Neural crest cell (in vitro differentiated cells): ENCODE measurements at regions not wholly inside any gene's neighbourhood (a gene's known extent, or its start where the extent isn't known, plus 50 kb on each side); places are given as distances from the start of the nearest gene placed in this dataset.
"Not testable (repeated sequence)": the region's sequence is repeated elsewhere in the genome, so short reads cannot be mapped to it uniquely, and the experiment has no call there.

Experiments
- DNase-seq: peaks from one replicate; pipeline ENCODE4 v3.0.0; 2021; ENCODE audit warnings: low read depth, mixed read lengths, low spot score
- H3K27ac Mint-ChIP-seq: one replicate; pipeline ENCODE4 v1.8.0; 2021; ENCODE audit warnings: mild to moderate bottlenecking, mixed read lengths; ENCODE audit not compliant: unreplicated experiment
- H3K27me3 Mint-ChIP-seq: 2 replicates; pipeline ENCODE4 v1.8.0; 2021; ENCODE audit warnings: low read depth, mild to moderate bottlenecking, mixed read lengths
- H3K36me3 Mint-ChIP-seq: 2 replicates; pipeline ENCODE4 v1.8.0; 2021; ENCODE audit warnings: low read depth, mild to moderate bottlenecking, mixed read lengths
- H3K4me1 Mint-ChIP-seq: 2 replicates; pipeline ENCODE4 v1.8.0; 2021; ENCODE audit warnings: mixed read lengths
- H3K4me3 Mint-ChIP-seq: one replicate; pipeline ENCODE4 v1.8.0; 2021; ENCODE audit warnings: mild to moderate bottlenecking, mixed read lengths
- H3K9me3 Mint-ChIP-seq: 2 replicates; pipeline ENCODE4 v1.8.0; 2021; ENCODE audit warnings: mixed read lengths
- TF ChIP-seq, protein P1 (sequence below): fragments of 200-600 bp; sonication (generic); conservative IDR thresholded peaks from 2 replicates; pipeline ENCODE4 v1.5.0; 2021; ENCODE audit warnings: antibody characterized with exemption, mild to moderate bottlenecking

DNA sequence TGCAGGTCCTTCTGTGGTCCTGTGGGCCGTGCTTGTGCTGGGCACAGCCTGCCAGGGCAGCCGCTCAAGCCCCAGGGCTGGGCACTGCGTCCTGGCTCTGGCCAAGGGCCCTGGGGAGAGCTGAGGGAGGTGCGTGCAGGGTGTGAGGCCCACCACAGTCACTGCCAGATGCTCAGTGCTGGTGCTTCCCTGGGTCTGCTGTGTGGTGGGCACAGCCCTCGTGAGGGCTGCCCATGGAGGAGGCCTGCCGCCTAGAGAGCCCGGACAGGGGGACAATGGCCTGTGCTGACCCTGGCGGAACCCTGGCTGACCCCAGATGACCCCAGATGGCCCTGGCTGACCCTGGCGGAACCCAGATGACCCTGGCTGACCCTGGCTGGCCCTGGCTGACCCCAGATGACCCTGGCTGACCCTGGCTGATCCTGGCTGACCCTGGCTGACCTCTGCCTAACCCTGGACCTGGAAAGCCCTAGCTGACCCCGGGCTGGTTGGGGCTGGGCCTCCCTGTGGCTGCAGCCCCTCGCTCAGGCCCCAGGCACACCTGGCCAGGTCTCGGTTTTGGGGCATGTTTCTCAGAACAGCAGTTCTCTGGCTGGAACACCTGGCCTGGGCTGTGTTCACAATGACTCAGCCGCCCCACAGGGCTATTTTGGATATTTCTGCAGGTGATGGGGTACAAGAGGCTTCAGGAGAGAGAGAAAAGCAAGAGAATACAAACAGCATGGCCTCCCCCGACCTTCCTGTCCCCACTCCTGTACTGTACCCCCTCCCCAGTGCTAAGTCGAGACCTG, 55.4 kb downstream of the TMEM121 start:
- Mint-ChIP-seq H3K36me3 (peaks cover 26% of the 10 kb centered on the region), H3K9me3 (peaks cover 25% of the 10 kb centered on the region), H3K4me1 (no peaks in the 10 kb centered on the region), H3K27ac (no peak overlapping the region), H3K4me3 (no peak overlapping the region), H3K27me3 (no peaks in the 10 kb centered on the region)
- TF ChIP-seq, protein P1, sequence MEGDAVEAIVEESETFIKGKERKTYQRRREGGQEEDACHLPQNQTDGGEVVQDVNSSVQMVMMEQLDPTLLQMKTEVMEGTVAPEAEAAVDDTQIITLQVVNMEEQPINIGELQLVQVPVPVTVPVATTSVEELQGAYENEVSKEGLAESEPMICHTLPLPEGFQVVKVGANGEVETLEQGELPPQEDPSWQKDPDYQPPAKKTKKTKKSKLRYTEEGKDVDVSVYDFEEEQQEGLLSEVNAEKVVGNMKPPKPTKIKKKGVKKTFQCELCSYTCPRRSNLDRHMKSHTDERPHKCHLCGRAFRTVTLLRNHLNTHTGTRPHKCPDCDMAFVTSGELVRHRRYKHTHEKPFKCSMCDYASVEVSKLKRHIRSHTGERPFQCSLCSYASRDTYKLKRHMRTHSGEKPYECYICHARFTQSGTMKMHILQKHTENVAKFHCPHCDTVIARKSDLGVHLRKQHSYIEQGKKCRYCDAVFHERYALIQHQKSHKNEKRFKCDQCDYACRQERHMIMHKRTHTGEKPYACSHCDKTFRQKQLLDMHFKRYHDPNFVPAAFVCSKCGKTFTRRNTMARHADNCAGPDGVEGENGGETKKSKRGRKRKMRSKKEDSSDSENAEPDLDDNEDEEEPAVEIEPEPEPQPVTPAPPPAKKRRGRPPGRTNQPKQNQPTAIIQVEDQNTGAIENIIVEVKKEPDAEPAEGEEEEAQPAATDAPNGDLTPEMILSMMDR = no peak
- DNase-seq = peak; percentile 5

DNA sequence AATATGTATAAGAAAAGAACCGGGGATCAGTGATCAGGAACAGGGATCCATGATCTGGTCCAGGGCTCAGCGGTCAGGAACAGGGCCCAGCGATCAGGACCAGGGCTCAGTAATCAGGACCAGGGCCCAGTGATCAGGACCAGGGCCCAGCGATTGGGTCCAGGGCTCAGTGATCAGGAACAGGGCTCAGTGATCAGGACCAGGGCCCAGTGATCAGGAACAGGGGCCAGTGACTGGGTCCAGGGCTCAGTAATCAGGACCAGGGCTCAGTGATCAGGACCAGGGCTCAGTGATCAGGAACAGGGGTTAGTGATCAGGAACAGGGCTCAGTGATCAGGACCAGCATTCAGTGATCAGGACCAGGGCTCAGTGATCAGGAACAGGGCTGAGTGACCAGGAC, 56.3 kb downstream of the TMEM121 start:
- no peak overlapping the region for H3K4me3 Mint-ChIP-seq
- TF ChIP-seq, protein P1 = no peak
- H3K36me3 Mint-ChIP-seq = peaks cover 20% of the 10 kb centered on the region
- no peaks in the 10 kb centered on the region for H3K4me1 Mint-ChIP-seq
- DNase-seq = no peak
- H3K27me3 Mint-ChIP-seq = no peaks in the 10 kb centered on the region
- peaks cover 19% of the 10 kb centered on the region for H3K9me3 Mint-ChIP-seq
- no peak overlapping the region for H3K27ac Mint-ChIP-seq

DNA sequence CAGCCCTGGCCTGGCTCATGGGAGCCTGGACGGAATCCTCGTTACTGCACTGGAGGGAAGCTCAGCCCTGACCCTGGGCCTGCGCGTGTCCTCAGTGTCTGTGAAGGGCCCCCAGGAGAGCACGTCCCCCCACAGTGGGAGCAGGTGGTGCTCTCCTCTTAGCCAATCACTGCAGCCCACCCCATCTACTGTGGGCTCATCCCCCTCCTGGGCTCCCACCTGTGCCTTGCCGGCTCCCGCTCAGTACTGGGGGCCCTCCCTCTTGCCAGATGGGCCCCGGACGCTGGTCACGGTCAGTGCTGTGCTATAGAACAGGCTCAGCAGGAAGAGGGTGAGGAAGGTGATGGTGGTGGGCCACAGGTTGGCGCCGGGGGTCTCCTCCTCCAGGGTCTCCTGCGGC, 57.5 kb downstream of the TMEM121 start:
- H3K9me3 Mint-ChIP-seq = peaks cover 12% of the 10 kb centered on the region
- H3K4me3 Mint-ChIP-seq, DNase-seq, H3K4me1 Mint-ChIP-seq, H3K27ac Mint-ChIP-seq, H3K27me3 Mint-ChIP-seq: not testable (repeated sequence)
- peaks cover 12% of the 10 kb centered on the region for H3K36me3 Mint-ChIP-seq

DNA sequence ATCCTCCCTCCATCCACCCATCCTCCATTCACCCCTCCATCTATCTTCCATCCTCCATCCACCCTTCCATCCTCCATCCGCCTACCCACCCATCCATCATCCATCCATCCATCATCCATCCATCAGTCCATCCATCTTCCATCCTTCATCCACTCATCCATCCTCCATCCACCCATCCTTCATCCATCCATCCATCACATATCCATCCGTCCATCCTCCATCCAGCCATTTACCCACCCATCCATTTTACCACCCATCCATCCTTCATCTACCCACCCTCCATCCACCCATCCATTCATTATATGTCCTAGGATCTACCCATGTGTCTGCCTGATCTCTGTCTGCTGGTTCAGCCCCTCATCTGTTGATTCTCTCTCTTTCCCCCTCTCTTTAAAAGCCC, 58.9 kb downstream of the TMEM121 start:
- H3K4me3 Mint-ChIP-seq, DNase-seq, H3K27ac Mint-ChIP-seq, H3K4me1 Mint-ChIP-seq, H3K27me3 Mint-ChIP-seq: not testable (repeated sequence)
- peaks cover 12% of the 10 kb centered on the region for H3K9me3 Mint-ChIP-seq
- H3K36me3 Mint-ChIP-seq = peaks cover 12% of the 10 kb centered on the region

DNA sequence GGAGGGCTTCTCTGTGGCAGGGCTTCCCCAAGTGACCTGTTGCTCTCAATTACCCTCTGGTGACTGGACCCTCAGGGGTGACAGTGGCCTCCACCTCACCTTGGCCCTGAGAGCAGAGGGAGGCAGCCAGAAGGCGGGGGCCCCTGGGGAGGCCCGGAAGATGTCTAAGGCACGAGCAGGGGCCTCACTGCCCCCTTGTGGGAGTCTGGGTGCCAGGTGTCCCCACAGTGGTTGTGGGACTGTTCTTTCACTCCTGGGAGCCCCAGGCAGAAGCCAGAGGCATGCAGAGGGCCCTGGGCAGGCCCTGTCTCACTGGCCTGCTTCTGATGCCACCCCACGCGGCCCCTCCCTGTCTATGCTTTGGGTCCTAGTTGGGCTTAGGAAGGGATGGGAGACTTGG, 59.3 kb downstream of the TMEM121 start:
- not testable (repeated sequence) for H3K27me3 Mint-ChIP-seq, H3K27ac Mint-ChIP-seq, H3K4me3 Mint-ChIP-seq, H3K4me1 Mint-ChIP-seq, DNase-seq, H3K9me3 Mint-ChIP-seq, H3K36me3 Mint-ChIP-seq

DNA sequence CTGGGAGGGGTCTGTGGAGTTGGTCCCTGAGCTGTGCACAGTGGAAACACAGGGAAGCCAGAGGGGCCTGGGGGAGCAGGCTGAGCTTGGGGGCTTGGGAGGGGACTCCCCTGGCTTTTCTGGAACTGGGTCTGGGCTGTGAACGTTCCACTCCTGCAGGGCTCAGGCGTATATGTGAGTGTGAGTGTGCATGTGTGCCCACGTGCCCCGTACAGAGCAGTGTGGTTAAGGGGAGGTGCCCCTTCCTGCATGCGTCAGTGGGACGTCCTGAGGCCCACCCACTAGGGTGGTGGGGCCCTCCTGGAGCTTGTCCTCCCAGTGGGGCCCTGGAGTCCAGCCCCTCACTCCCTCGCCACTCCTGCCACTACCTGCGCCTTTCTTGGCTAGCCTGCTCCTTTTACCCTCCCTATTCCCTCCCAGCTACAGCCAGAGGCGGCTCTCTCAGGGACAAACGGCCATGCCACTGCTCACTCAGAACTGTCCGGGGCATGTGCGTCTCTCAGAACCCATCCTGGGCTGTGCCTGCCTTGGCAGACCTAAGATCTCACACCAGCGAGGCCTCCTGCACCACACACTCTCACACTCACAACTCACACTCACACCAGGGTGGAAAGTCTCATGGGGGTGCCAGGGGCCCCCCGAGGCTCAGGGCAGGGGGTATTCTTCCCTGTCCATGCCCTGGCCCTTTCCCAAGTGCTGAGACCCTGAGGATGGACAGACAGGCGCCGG, 59.9 kb downstream of the TMEM121 start:
- H3K27me3 Mint-ChIP-seq, H3K4me3 Mint-ChIP-seq, H3K9me3 Mint-ChIP-seq, H3K4me1 Mint-ChIP-seq, DNase-seq, H3K36me3 Mint-ChIP-seq, H3K27ac Mint-ChIP-seq: not testable (repeated sequence)

DNA sequence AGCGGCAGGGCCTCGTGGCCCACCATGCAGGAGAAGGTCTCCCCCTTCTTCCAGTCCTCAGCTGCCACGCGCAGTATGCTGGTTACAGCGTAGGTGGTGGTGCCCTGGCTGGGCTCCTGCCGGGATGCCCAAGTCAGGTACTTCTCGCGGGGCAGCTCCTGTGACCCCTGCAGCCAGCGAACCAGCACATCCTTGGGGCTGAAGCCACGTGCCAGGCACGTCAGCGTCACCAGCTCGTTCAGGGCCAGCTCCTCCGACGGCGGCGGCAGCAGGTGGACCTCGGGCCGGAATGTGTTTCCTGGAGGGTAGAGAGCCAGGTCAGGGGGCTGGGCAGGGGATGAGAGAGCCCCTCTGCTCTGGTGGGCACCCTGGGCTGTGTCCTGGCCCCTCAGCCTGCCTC, 60.7 kb downstream of the TMEM121 start:
- not testable (repeated sequence) for DNase-seq, H3K27me3 Mint-ChIP-seq, H3K9me3 Mint-ChIP-seq, H3K4me3 Mint-ChIP-seq, H3K36me3 Mint-ChIP-seq, H3K27ac Mint-ChIP-seq, H3K4me1 Mint-ChIP-seq

DNA sequence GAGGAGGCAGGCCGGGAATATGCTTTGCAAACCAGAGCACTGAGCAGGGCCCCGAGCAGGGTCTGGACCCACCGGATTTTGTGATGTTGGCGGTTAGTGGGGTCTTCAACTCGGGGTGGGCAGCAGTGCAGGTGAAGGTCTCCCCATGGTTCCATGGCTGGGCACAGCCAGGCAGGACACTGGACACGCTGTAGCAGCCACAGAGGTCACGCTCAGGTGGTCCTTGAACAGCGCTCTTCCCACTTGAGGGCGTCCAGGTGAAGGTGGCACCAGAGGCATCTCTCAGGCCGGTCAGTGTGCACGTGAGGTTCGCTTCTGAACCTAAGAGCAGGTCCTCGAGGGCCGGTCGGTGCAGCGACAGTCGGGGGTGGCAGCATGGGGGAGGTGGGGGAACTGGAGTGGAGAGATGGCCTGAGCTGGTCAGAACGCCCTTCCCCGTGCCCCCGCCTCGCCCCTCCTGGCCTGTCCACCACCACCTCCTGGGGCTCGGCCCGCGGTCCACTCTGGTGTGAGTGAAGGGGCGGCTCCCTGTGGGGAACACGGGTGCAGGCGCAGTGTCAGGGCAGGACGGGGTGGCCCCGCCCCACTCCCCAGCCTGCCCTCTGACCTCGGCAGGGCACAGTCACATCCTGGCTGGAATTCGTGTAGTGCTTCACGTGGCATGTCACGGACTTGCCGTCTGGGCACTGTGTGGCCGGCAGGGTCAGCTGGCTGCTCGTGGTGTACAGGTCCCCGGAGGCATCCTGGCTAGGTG, 61.3 kb downstream of the TMEM121 start:
- H3K4me1 Mint-ChIP-seq, H3K36me3 Mint-ChIP-seq, H3K9me3 Mint-ChIP-seq, DNase-seq, H3K27ac Mint-ChIP-seq, H3K4me3 Mint-ChIP-seq, H3K27me3 Mint-ChIP-seq: not testable (repeated sequence)
